Retinal pigment epithelial cell (primary cell): ENCODE measurements at regions not wholly inside any gene's neighbourhood (a gene's known extent, or its start where the extent isn't known, plus 50 kb on each side); places are given as distances from the start of the nearest gene placed in this dataset.

Experiments
- DNase-seq: peaks from one replicate; pipeline ENCODE4 v3.0.0-alpha.2; 2010; ENCODE audit warnings: low read depth
- H3K4me3 ChIP-seq: 2 replicates; pipeline ENCODE4 v1.5.1; 2011; ENCODE audit warnings: mild to moderate bottlenecking, low read length, control low read depth, moderate library complexity
- TF ChIP-seq, protein P1 (sequence below): conservative IDR thresholded peaks from 2 replicates; pipeline ENCODE4 v1.5.1; 2011; ENCODE audit warnings: low read depth, low read length, control low read depth, inconsistent platforms

DNA sequence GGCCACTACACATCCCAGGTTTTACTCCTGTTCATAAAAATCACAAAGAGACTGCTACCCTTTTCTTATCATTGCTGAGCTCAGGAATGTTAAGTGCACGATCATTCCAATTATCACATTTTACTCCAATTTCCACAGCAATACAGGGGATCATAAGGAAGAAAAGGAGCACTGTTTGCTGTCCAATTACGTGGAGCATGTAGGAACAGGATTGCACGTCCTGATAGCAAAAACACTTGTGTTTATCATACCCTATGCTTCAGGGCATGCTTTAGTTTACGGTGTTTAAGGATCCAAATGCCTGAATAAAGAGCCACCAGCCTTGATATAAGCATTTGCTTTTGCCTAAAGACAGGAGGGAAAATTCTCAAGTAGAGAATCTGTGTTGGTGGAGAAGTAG, 155.4 kb upstream of the EGLN3 start:
- DNase-seq = no peak
- TF ChIP-seq, protein P1, sequence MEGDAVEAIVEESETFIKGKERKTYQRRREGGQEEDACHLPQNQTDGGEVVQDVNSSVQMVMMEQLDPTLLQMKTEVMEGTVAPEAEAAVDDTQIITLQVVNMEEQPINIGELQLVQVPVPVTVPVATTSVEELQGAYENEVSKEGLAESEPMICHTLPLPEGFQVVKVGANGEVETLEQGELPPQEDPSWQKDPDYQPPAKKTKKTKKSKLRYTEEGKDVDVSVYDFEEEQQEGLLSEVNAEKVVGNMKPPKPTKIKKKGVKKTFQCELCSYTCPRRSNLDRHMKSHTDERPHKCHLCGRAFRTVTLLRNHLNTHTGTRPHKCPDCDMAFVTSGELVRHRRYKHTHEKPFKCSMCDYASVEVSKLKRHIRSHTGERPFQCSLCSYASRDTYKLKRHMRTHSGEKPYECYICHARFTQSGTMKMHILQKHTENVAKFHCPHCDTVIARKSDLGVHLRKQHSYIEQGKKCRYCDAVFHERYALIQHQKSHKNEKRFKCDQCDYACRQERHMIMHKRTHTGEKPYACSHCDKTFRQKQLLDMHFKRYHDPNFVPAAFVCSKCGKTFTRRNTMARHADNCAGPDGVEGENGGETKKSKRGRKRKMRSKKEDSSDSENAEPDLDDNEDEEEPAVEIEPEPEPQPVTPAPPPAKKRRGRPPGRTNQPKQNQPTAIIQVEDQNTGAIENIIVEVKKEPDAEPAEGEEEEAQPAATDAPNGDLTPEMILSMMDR = no peak
- H3K4me3 ChIP-seq = no peak overlapping the region

DNA sequence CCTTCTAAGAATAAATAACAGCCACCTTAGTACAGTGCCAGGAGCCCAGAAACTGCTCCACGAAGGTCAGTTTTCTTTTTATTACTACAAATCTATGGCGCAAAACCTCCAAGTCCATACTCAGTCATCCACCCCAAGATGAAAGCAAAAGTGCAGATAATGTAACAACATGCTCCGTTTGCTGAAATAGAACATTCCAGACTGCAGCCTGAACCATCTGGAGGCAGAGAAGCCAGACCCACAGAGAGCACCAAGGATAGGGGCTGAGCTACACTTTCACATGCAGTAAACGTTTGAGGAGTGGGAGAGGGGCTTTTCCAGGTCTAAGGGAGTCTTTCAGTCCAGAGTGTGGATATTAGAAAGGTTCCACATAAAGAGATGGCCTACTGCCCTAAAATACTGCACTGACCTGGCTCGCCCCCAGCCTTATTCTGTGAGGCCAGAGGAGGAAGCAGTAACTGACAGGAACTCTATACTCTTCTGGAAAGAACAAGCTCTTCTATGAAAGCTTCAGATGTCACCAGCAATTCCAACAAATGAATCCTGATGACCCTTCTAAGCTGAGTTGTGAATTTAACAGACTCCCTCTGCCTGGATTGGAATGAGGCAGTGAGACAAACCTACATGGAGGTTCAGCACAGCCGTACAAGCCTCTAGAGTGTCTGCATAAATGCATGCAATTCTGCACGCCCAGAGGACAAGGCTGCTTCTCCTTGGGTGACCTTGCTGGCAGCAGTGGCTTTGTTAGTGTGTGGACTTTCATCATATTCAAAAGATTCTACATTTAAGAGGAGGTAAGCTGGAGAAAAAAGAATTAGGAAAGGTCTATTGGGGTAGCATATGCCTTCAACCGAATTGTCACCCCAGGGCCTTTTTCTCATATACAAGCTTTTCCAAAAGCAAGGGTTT, 153.9 kb upstream of the EGLN3 start:
- TF ChIP-seq, protein P1 = no peak

DNA sequence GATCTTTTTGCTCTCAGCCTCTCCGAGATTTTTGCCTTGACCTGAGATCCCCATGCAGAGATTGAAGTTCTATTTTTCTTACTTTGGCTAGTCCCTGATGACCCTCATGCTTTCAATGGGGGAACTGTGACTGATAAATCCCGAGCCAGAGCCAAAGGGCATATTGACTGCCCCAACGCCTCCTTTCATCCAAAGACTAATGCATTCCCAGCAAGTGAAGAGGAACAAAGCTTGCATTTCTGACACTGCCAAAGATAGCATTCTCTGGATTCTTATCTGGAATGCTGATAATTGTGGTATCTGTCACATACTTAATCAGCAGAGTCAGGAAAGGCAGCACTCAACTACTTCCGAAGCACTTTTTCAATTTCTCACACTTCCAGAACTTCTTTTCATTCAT, 152.3 kb upstream of the EGLN3 start:
- H3K4me3 ChIP-seq = no peak overlapping the region
- no peak for DNase-seq
- TF ChIP-seq, protein P1 = no peak

More for the DNA sequence above, 153.9 kb upstream of the EGLN3 start:
- DNase-seq = no peak
- no peak overlapping the region for H3K4me3 ChIP-seq

DNA sequence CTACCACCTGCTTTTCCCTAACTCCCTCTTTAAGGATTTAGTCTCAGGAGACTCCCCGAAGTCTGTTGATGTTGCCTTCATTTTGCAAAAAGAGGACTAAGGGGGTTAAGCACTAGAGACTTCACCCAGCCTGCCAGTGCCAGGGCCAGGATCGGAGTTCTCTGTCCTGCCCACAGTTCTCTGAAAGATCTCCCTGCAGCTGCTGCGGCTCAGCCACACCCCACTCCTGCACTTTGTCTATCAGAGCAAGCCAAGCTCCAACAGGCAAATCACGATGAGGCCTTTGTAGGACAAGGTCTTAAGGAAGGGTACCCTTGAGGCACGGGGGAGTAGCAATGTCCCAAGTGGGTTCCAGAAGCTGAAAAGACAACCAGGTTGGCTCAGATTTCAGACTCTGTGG, 148.8 kb upstream of the EGLN3 start:
- H3K4me3 ChIP-seq = no peak overlapping the region
- no peak for DNase-seq
- TF ChIP-seq, protein P1 = no peak

DNA sequence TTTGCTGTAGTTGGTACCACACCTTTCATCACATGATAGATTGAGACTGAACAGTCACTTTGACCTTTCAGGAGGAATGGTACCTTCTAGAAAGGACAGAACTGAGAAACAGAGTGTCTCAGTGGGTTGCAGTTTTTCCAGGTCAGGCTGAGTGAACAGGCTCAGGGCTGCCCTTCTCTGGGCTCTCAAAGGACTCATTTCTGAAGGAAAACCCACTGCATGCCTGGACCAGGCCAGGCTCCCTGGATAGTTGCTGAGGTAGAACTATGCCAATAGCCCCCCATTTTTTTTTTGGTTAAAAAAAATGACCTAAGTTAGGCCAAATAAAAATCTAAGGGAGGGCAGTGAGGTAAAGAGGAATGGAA, 148.1 kb upstream of the EGLN3 start:
- no peak overlapping the region for H3K4me3 ChIP-seq
- TF ChIP-seq, protein P1 = no peak

DNA sequence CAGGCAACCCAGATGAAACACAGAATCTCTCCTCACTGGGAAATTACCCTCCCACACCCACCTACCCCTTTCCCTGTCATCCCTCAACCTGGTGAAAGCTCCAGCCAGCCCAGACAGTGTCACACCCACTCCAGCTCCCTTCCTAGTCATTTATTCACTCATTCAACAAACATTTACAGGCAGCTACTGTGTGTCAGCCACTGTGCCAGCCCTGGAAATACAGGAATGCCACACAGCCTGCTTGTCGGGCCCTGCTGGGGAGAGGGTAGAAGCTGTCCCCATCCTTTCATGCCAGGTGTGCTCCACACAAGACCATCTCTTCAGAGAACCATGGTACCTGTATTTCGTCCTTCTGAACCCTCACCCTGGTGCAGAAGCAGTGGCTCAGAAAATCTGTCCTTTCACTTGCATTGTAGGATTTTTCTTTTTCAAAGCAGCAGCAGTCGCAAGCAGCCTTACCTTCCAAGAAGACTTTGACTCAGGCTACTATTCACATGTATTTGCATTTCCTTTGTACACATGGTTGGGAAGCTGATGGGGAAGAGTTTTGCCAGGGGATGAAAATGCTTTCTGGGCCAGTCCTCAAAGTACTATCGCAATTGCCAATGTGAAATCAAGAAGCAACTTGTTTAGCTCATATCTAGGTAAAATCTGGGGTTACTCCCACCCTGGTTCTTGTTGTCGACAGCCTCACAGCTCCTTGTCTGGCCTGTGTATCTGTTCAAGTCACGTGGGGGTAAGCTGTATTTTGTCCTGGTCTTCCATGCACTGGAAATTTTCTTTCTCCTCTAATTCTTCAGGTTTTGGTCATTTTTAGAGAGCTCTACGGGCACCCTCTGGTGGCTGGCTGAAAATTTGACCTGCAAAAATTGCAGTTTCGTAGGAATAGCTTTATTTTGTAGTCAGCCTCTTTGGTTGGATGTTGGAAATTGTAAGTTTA, 147.4 kb upstream of the EGLN3 start:
- no peak for DNase-seq
- TF ChIP-seq, protein P1 = peak; percentile 81
- no peak overlapping the region for H3K4me3 ChIP-seq

More for the DNA sequence above, 148.1 kb upstream of the EGLN3 start:
- DNase-seq = no peak
